DMS53 (cell line): ENCODE measurements at regions not wholly inside any gene's neighbourhood (a gene's known extent, or its start where the extent isn't known, plus 50 kb on each side); places are given as distances from the start of the nearest gene placed in this dataset.

Experiments used
- DNase-seq: peaks from one replicate; lab custom pipeline; 2025; lab: John Stamatoyannopoulos, UW

GRCh38 chr15:77737238-77738037 is 104.7 kb upstream of the LINGO1 start:
- DNase-seq: no peak

- no peak for DNase-seq
Measured at GRCh38 chr15:77734306-77734705, 101.6 kb upstream of the LINGO1 start.

- no peak for DNase-seq
Measured at GRCh38 chr15:77733579-77734300, 101.0 kb upstream of the LINGO1 start.

GRCh38 chr15:77732514-77733335 is 100.0 kb upstream of the LINGO1 start:
- DNase-seq: no peak

- DNase-seq: no peak
Measured at GRCh38 chr15:77731945-77732344, 99.2 kb upstream of the LINGO1 start.

GRCh38 chr15:77731067-77731466 is 98.4 kb upstream of the LINGO1 start:
- DNase-seq: no peak

GRCh38 chr15:77727635-77728304 is 95.1 kb upstream of the LINGO1 start:
- no peak for DNase-seq

GRCh38 chr15:77724715-77725114 is 92.0 kb upstream of the LINGO1 start:
- DNase-seq: no peak

GRCh38 chr15:77723756-77724155 is 91.0 kb upstream of the LINGO1 start:
- DNase-seq: no peak

GRCh38 chr15:77722759-77723460 is 90.2 kb upstream of the LINGO1 start:
- no peak for DNase-seq

- no peak for DNase-seq
Measured at GRCh38 chr15:77721963-77722362, 89.3 kb upstream of the LINGO1 start.

- DNase-seq: no peak
Measured at GRCh38 chr15:77720655-77721054, 87.9 kb upstream of the LINGO1 start.

GRCh38 chr15:77720173-77720572 is 87.5 kb upstream of the LINGO1 start:
- DNase-seq: no peak

GRCh38 chr15:77719450-77719849 is 86.7 kb upstream of the LINGO1 start:
- no peak for DNase-seq

GRCh38 chr15:77717333-77717990 is 84.8 kb upstream of the LINGO1 start:
- no peak for DNase-seq

GRCh38 chr15:77716632-77717332 is 84.1 kb upstream of the LINGO1 start:
- no peak for DNase-seq

- DNase-seq: no peak
Measured at GRCh38 chr15:77715860-77716259, 83.1 kb upstream of the LINGO1 start.

GRCh38 chr15:77715051-77715450 is 82.3 kb upstream of the LINGO1 start:
- no peak for DNase-seq

- no peak for DNase-seq
Measured at GRCh38 chr15:77714555-77714954, 81.8 kb upstream of the LINGO1 start.

GRCh38 chr15:77714023-77714422 is 81.3 kb upstream of the LINGO1 start:
- no peak for DNase-seq
